SK-N-SH treated with all-trans-retinoic acid at 6 μM for 48 hours (cell line): ENCODE measurements at regions not wholly inside any gene's neighbourhood (a gene's known extent, or its start where the extent isn't known, plus 50 kb on each side); places are given as distances from the start of the nearest gene placed in this dataset.
"Not testable (repeated sequence)": the region's sequence is repeated elsewhere in the genome, so short reads cannot be mapped to it uniquely, and the experiment has no call there.

ENCODE experiments used
- ATAC-seq: fragments of 200-7000 bp; cut with Tn5 transposase; 3 replicates; pipeline ENCODE4 v1.9.1; 2020; ENCODE audit warnings: mild to moderate bottlenecking, moderate library complexity
- ARNTL ChIP-seq: fragments of 450-650 bp; formaldehyde crosslinking; IDR thresholded peaks from 2 replicates; pipeline ENCODE4 v1.5.0; 2020; ENCODE audit warnings: low read depth, mild to moderate bottlenecking, moderate library complexity, borderline replicate concordance
- BACH2 ChIP-seq: fragments of 250-450 bp; sonication (Bioruptor Pico); IDR thresholded peaks from 2 replicates; pipeline ENCODE4 v1.9.0; 2021; ENCODE audit warnings: mild to moderate bottlenecking, borderline replicate concordance
- CSDC2 ChIP-seq: fragments of 250-450 bp; sonication (Bioruptor Pico); IDR thresholded peaks from 2 replicates; pipeline ENCODE4 v1.5.0; 2020; ENCODE audit warnings: mild to moderate bottlenecking, moderate library complexity
- ESRRG ChIP-seq: fragments of 250-450 bp; sonication (Bioruptor Pico); IDR thresholded peaks from 2 replicates; pipeline ENCODE4 v1.6.1; 2021; ENCODE audit warnings: mild to moderate bottlenecking
- GLIS3 ChIP-seq: fragments of 250-450 bp; sonication (Bioruptor Pico); IDR thresholded peaks from 2 replicates; pipeline ENCODE4 v1.5.0; 2020; ENCODE audit warnings: mild to moderate bottlenecking, moderate library complexity
- OSR1 ChIP-seq: fragments of 250-450 bp; sonication (Bioruptor Pico); IDR thresholded peaks from 2 replicates; pipeline ENCODE4 v1.8.0; 2022; ENCODE audit warnings: moderate library complexity, mild to moderate bottlenecking, inconsistent platforms
- PATZ1 ChIP-seq: fragments of 250-450 bp; sonication (Bioruptor Pico); IDR thresholded peaks from 2 replicates; pipeline ENCODE4 v1.8.0; 2020; ENCODE audit warnings: mild to moderate bottlenecking, moderate library complexity, borderline replicate concordance
- POU6F1 ChIP-seq: fragments of 250-450 bp; sonication (Bioruptor Pico); IDR thresholded peaks from 2 replicates; pipeline ENCODE4 v1.8.0; 2021; ENCODE audit warnings: low read depth, mild to moderate bottlenecking, moderate library complexity, borderline replicate concordance
- RARB ChIP-seq: fragments of 250-450 bp; sonication (Bioruptor Pico); IDR thresholded peaks from 2 replicates; pipeline ENCODE4 v1.8.0; 2021; ENCODE audit warnings: mild to moderate bottlenecking, moderate library complexity
- SNAI2 ChIP-seq: fragments of 250-450 bp; sonication (Bioruptor Pico); IDR thresholded peaks from 2 replicates; pipeline ENCODE4 v1.5.0; 2020; ENCODE audit warnings: mild to moderate bottlenecking, moderate library complexity
- TCF4 ChIP-seq: fragments of 250-450 bp; sonication (Bioruptor Pico); IDR thresholded peaks from 2 replicates; pipeline ENCODE4 v1.8.0; 2021; ENCODE audit warnings: mild to moderate bottlenecking, moderate library complexity, borderline replicate concordance
- TOX ChIP-seq: fragments of 250-450 bp; sonication (Bioruptor Pico); IDR thresholded peaks from 2 replicates; pipeline ENCODE4 v1.8.0; 2021; ENCODE audit warnings: mild to moderate bottlenecking, moderate library complexity, borderline replicate concordance
- TSHZ2 ChIP-seq: fragments of 250-450 bp; sonication (Bioruptor Pico); IDR thresholded peaks from 2 replicates; pipeline ENCODE4 v1.5.0; 2020; ENCODE audit warnings: mild to moderate bottlenecking, moderate library complexity
- ZFP3 ChIP-seq: fragments of 250-450 bp; sonication (Bioruptor Pico); IDR thresholded peaks from 2 replicates; pipeline ENCODE4 v1.5.0; 2020; ENCODE audit warnings: mild to moderate bottlenecking, moderate library complexity
- ZFP30 ChIP-seq: fragments of 450-650 bp; formaldehyde crosslinking; IDR thresholded peaks from 2 replicates; pipeline ENCODE4 v1.5.0; 2022; ENCODE audit warnings: mild to moderate bottlenecking, moderate library complexity
- ZNF565 ChIP-seq: fragments of 450-650 bp; formaldehyde crosslinking; conservative IDR thresholded peaks from 2 replicates; pipeline ENCODE4 v1.5.0; 2020; ENCODE audit warnings: low read depth, mild to moderate bottlenecking, moderate library complexity
- ZNF70 ChIP-seq: fragments of 450-650 bp; formaldehyde crosslinking; IDR thresholded peaks from 2 replicates; pipeline ENCODE4 v1.5.0; 2020; ENCODE audit warnings: mild to moderate bottlenecking, moderate library complexity
- ZNF8 ChIP-seq: fragments of 450-650 bp; formaldehyde crosslinking; IDR thresholded peaks from 2 replicates; pipeline ENCODE4 v1.5.0; 2020; ENCODE audit warnings: mild to moderate bottlenecking, moderate library complexity
- TF ChIP-seq, protein P1 (sequence below): fragments of 250-450 bp; sonication (Bioruptor Pico); IDR thresholded peaks from 2 replicates; pipeline ENCODE4 v1.5.1; 2020; ENCODE audit warnings: low read depth, mild to moderate bottlenecking, moderate library complexity

GRCh38 chr4:14000091-14000814 is 372.7 kb upstream of the BOD1L1 start:
- ATAC-seq, result no peak
- TF ChIP-seq PATZ1 (CRISPR knock-in tag), result no peak
- TF ChIP-seq GLIS3, result no peak
- TF ChIP-seq OSR1, result no peak
- no peak for TF ChIP-seq TOX (CRISPR knock-in tag)
- no peak for TF ChIP-seq SNAI2 (CRISPR knock-in tag)
- TF ChIP-seq RARB (CRISPR knock-in tag), result no peak
- no peak for TF ChIP-seq TSHZ2 (CRISPR knock-in tag)

GRCh38 chr4:14002331-14002730 is 374.8 kb upstream of the BOD1L1 start:
- not testable (repeated sequence) for ATAC-seq

GRCh38 chr4:14008494-14008893 is 381.0 kb upstream of the BOD1L1 start:
- TF ChIP-seq ZNF565 (CRISPR knock-in tag) (no peak), BACH2 (CRISPR knock-in tag) (no peak), GLIS3 (no peak), TSHZ2 (CRISPR knock-in tag) (no peak), CSDC2 (CRISPR knock-in tag) (no peak), ZFP3 (CRISPR knock-in tag) (no peak), POU6F1 (CRISPR knock-in tag) (no peak), TCF4 (no peak), RARB (CRISPR knock-in tag) (no peak), ZNF8 (CRISPR knock-in tag) (no peak), OSR1 (no peak)
- no peak for ATAC-seq

DNA sequence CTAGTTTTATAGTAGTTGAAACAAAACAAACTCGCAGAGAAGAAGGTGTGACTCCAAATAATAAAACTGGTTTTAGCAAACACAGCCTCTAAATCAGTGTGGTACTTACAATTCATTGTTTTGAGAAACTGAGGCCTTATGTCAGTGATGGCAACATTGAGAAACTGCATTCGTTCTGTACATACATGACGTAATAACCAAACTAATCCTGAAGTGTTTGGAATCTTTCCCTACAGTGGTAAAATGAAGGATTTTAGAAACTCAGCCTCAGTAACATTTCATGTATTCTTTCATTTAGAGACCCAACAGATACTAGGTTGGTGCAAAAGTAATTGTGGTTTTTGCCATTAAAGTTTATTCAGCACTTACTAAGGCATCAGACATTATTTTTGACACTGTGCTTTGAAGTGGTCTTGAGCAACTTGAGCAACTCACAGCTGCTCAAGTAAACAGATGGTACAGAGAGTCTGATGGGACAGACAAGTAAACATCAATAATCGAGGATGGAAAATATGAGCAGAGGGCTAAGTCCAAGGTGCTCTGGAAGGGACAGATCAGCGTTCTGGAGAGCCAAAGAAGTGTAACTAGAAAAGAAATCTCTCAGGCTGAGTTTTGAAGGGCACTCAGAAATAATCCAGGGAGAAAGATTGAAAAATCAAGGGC is 390.8 kb upstream of the BOD1L1 start:
- no peak for ATAC-seq
- no peak for TF ChIP-seq TOX (CRISPR knock-in tag)
- no peak for TF ChIP-seq TSHZ2 (CRISPR knock-in tag)
- no peak for TF ChIP-seq ARNTL
- TF ChIP-seq ESRRG (CRISPR knock-in tag), result no peak
- no peak for TF ChIP-seq ZFP30 (CRISPR knock-in tag)
- no peak for TF ChIP-seq GLIS3
- no peak for TF ChIP-seq ZNF70
- TF ChIP-seq ZFP3 (CRISPR knock-in tag), result no peak
- TF ChIP-seq POU6F1 (CRISPR knock-in tag), result no peak
- TF ChIP-seq, protein P1, sequence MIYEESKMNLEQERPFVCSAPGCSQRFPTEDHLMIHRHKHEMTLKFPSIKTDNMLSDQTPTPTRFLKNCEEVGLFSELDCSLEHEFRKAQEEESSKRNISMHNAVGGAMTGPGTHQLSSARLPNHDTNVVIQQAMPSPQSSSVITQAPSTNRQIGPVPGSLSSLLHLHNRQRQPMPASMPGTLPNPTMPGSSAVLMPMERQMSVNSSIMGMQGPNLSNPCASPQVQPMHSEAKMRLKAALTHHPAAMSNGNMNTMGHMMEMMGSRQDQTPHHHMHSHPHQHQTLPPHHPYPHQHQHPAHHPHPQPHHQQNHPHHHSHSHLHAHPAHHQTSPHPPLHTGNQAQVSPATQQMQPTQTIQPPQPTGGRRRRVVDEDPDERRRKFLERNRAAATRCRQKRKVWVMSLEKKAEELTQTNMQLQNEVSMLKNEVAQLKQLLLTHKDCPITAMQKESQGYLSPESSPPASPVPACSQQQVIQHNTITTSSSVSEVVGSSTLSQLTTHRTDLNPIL (CRISPR knock-in tag), result no peak
- no peak for TF ChIP-seq CSDC2 (CRISPR knock-in tag)
- TF ChIP-seq OSR1, result no peak
